ENCODE measurements at regions not wholly inside any gene's neighbourhood (a gene's known extent, or its start where the extent isn't known, plus 50 kb on each side); places are given as distances from the start of the nearest gene placed in this dataset.

- Histone ChIP-seq H3K4me3 (ENCODE audit: low read depth in 1 of 5, low read length in 5 of 5) (no peak overlapping the region), H3K9ac (ENCODE audit: low read length in 5 of 5) (no peak overlapping the region), H3K27ac (ENCODE audit: low read depth, low read length) (no peak overlapping the region), H3K9me3 (ENCODE audit: control insufficient read depth in 5 of 5, low read length in 5 of 5) (peaks cover 0 to 9% (median 0%) of the 10 kb centered on the region in 5 donors), H3K4me1 (ENCODE audit: control insufficient read depth in 5 of 5, insufficient read depth in 5 of 5, low read length in 5 of 5) (no peaks in the 10 kb centered on the region), H3K36me3 (ENCODE audit: control insufficient read depth in 5 of 5, insufficient read depth in 5 of 5, low read length in 5 of 5) (no peaks in the 10 kb centered on the region), H3K27me3 (ENCODE audit: control insufficient read depth in 5 of 5, insufficient read depth in 4 of 5, low read length in 5 of 5) (no peaks in the 10 kb centered on the region)
These were observed 104.0 kb upstream of the KIAA1217 start for GRCh38 chr10:24104895-24105294.

GRCh38 chr10:24113901-24114300, 95.0 kb upstream of the KIAA1217 start:
- H3K27ac ChIP-seq (ENCODE audit: low read depth, low read length) = no peak overlapping the region
- no peaks in the 10 kb centered on the region for H3K9me3 ChIP-seq (ENCODE audit: control insufficient read depth in 5 of 5, low read length in 5 of 5)
- H3K36me3 ChIP-seq (ENCODE audit: control insufficient read depth in 5 of 5, insufficient read depth in 5 of 5, low read length in 5 of 5) = no peaks in the 10 kb centered on the region
- no peaks in the 10 kb centered on the region for H3K27me3 ChIP-seq (ENCODE audit: control insufficient read depth in 5 of 5, insufficient read depth in 4 of 5, low read length in 5 of 5)
- H3K4me1 ChIP-seq (ENCODE audit: control insufficient read depth in 5 of 5, insufficient read depth in 5 of 5, low read length in 5 of 5) = peaks cover 0 to 40% (median 9%) of the 10 kb centered on the region in 5 donors
- no peak overlapping the region for H3K9ac ChIP-seq (ENCODE audit: low read length in 5 of 5)
- H3K4me3 ChIP-seq (ENCODE audit: low read depth in 1 of 5, low read length in 5 of 5) = no peak overlapping the region

- Histone ChIP-seq H3K27me3 (ENCODE audit: control insufficient read depth in 5 of 5, insufficient read depth in 4 of 5, low read length in 5 of 5) (no peaks in the 10 kb centered on the region), H3K4me3 (ENCODE audit: low read depth in 1 of 5, low read length in 5 of 5) (no peak overlapping the region), H3K4me1 (ENCODE audit: control insufficient read depth in 5 of 5, insufficient read depth in 5 of 5, low read length in 5 of 5) (peaks cover 0 to 40% (median 9%) of the 10 kb centered on the region in 5 donors), H3K9ac (ENCODE audit: low read length in 5 of 5) (no peak overlapping the region), H3K9me3 (ENCODE audit: control insufficient read depth in 5 of 5, low read length in 5 of 5) (no peaks in the 10 kb centered on the region), H3K27ac (ENCODE audit: low read depth, low read length) (peak overlapping the region; percentile 28), H3K36me3 (ENCODE audit: control insufficient read depth in 5 of 5, insufficient read depth in 5 of 5, low read length in 5 of 5) (no peaks in the 10 kb centered on the region)
These were observed 94.4 kb upstream of the KIAA1217 start for GRCh38 chr10:24114556-24114955.

- Histone ChIP-seq H3K4me3 (ENCODE audit: low read depth in 1 of 5, low read length in 5 of 5) (peak overlapping the region in 1 of 5 donors; percentile 20), H3K9ac (ENCODE audit: low read length in 5 of 5) (no peak overlapping the region), H3K36me3 (ENCODE audit: control insufficient read depth in 5 of 5, insufficient read depth in 5 of 5, low read length in 5 of 5) (no peaks in the 10 kb centered on the region), H3K9me3 (ENCODE audit: control insufficient read depth in 5 of 5, low read length in 5 of 5) (no peaks in the 10 kb centered on the region), H3K27me3 (ENCODE audit: control insufficient read depth in 5 of 5, insufficient read depth in 4 of 5, low read length in 5 of 5) (no peaks in the 10 kb centered on the region), H3K4me1 (ENCODE audit: control insufficient read depth in 5 of 5, insufficient read depth in 5 of 5, low read length in 5 of 5) (peaks cover 0 to 40% (median 9%) of the 10 kb centered on the region in 5 donors), H3K27ac (ENCODE audit: low read depth, low read length) (peak overlapping the region; percentile 61)
These were observed 93.5 kb upstream of the KIAA1217 start for GRCh38 chr10:24115403-24115802.

GRCh38 chr10:24118246-24118645, 90.7 kb upstream of the KIAA1217 start:
- peak overlapping the region; percentile 21 to 72 (median 41) for H3K4me3 ChIP-seq (ENCODE audit: low read depth in 1 of 5, low read length in 5 of 5)

GRCh38 chr10:24119896-24120295, 89.0 kb upstream of the KIAA1217 start:
- H3K9ac ChIP-seq (ENCODE audit: low read length in 5 of 5) = peak overlapping the region in 1 of 5 donors; percentile 71
- peak overlapping the region in 4 of 5 donors; percentile 41 to 72 (median 57) for H3K4me3 ChIP-seq (ENCODE audit: low read depth in 1 of 5, low read length in 5 of 5)
- H3K9me3 ChIP-seq (ENCODE audit: control insufficient read depth in 5 of 5, low read length in 5 of 5) = no peaks in the 10 kb centered on the region
- no peaks in the 10 kb centered on the region for H3K27me3 ChIP-seq (ENCODE audit: control insufficient read depth in 5 of 5, insufficient read depth in 4 of 5, low read length in 5 of 5)
- no peaks in the 10 kb centered on the region for H3K36me3 ChIP-seq (ENCODE audit: control insufficient read depth in 5 of 5, insufficient read depth in 5 of 5, low read length in 5 of 5)
- H3K27ac ChIP-seq (ENCODE audit: low read depth, low read length) = peak overlapping the region; percentile 69
- H3K4me1 ChIP-seq (ENCODE audit: control insufficient read depth in 5 of 5, insufficient read depth in 5 of 5, low read length in 5 of 5) = peaks cover 0 to 24% (median 10%) of the 10 kb centered on the region in 5 donors

More at GRCh38 chr10:24118246-24118645, 90.7 kb upstream of the KIAA1217 start:
- no peaks in the 10 kb centered on the region for H3K9me3 ChIP-seq (ENCODE audit: control insufficient read depth in 5 of 5, low read length in 5 of 5)
- peak overlapping the region; percentile 69 for H3K27ac ChIP-seq (ENCODE audit: low read depth, low read length)
- no peaks in the 10 kb centered on the region for H3K27me3 ChIP-seq (ENCODE audit: control insufficient read depth in 5 of 5, insufficient read depth in 4 of 5, low read length in 5 of 5)
- H3K9ac ChIP-seq (ENCODE audit: low read length in 5 of 5) = peak overlapping the region in 1 of 5 donors; percentile 71
- no peaks in the 10 kb centered on the region for H3K36me3 ChIP-seq (ENCODE audit: control insufficient read depth in 5 of 5, insufficient read depth in 5 of 5, low read length in 5 of 5)
- H3K4me1 ChIP-seq (ENCODE audit: control insufficient read depth in 5 of 5, insufficient read depth in 5 of 5, low read length in 5 of 5) = peaks cover 0 to 39% (median 9%) of the 10 kb centered on the region in 5 donors

- H3K9ac ChIP-seq (ENCODE audit: low read length in 5 of 5) = peak overlapping the region in 1 of 5 donors; percentile 71
These were observed 88.3 kb upstream of the KIAA1217 start for GRCh38 chr10:24120646-24121045.

GRCh38 chr10:24127516-24127915, 81.4 kb upstream of the KIAA1217 start:
- H3K4me1 ChIP-seq (ENCODE audit: control insufficient read depth in 5 of 5, insufficient read depth in 5 of 5, low read length in 5 of 5) = peaks cover 0 to 33% (median 26%) of the 10 kb centered on the region in 5 donors
- H3K9ac ChIP-seq (ENCODE audit: low read length in 5 of 5) = no peak overlapping the region
- H3K4me3 ChIP-seq (ENCODE audit: low read depth in 1 of 5, low read length in 5 of 5) = no peak overlapping the region
- H3K9me3 ChIP-seq (ENCODE audit: control insufficient read depth in 5 of 5, low read length in 5 of 5) = no peaks in the 10 kb centered on the region
- H3K27ac ChIP-seq (ENCODE audit: low read depth, low read length) = no peak overlapping the region
- no peaks in the 10 kb centered on the region for H3K27me3 ChIP-seq (ENCODE audit: control insufficient read depth in 5 of 5, insufficient read depth in 4 of 5, low read length in 5 of 5)
- no peaks in the 10 kb centered on the region for H3K36me3 ChIP-seq (ENCODE audit: control insufficient read depth in 5 of 5, insufficient read depth in 5 of 5, low read length in 5 of 5)

More at GRCh38 chr10:24120646-24121045, 88.3 kb upstream of the KIAA1217 start:
- H3K36me3 ChIP-seq (ENCODE audit: control insufficient read depth in 5 of 5, insufficient read depth in 5 of 5, low read length in 5 of 5) = no peaks in the 10 kb centered on the region
- H3K4me3 ChIP-seq (ENCODE audit: low read depth in 1 of 5, low read length in 5 of 5) = peak overlapping the region in 3 of 5 donors; percentile 41 to 72 (median 68)
- H3K27ac ChIP-seq (ENCODE audit: low read depth, low read length) = peak overlapping the region; percentile 69
- peaks cover 0 to 17% (median 9%) of the 10 kb centered on the region in 5 donors for H3K4me1 ChIP-seq (ENCODE audit: control insufficient read depth in 5 of 5, insufficient read depth in 5 of 5, low read length in 5 of 5)
- H3K27me3 ChIP-seq (ENCODE audit: control insufficient read depth in 5 of 5, insufficient read depth in 4 of 5, low read length in 5 of 5) = no peaks in the 10 kb centered on the region
- H3K9me3 ChIP-seq (ENCODE audit: control insufficient read depth in 5 of 5, low read length in 5 of 5) = no peaks in the 10 kb centered on the region

GRCh38 chr10:24128066-24128730, 80.7 kb upstream of the KIAA1217 start:
- no peaks in the 10 kb centered on the region for H3K36me3 ChIP-seq (ENCODE audit: control insufficient read depth in 5 of 5, insufficient read depth in 5 of 5, low read length in 5 of 5)
- H3K4me3 ChIP-seq (ENCODE audit: low read depth in 1 of 5, low read length in 5 of 5) = peak overlapping the region in 1 of 5 donors; percentile 29
- no peak overlapping the region for H3K27ac ChIP-seq (ENCODE audit: low read depth, low read length)

GRCh38 chr10:24132741-24133140, 76.2 kb upstream of the KIAA1217 start:
- no peak overlapping the region for H3K27ac ChIP-seq (ENCODE audit: low read depth, low read length)

More at GRCh38 chr10:24128066-24128730, 80.7 kb upstream of the KIAA1217 start:
- H3K9me3 ChIP-seq (ENCODE audit: control insufficient read depth in 5 of 5, low read length in 5 of 5) = no peaks in the 10 kb centered on the region
- H3K4me1 ChIP-seq (ENCODE audit: control insufficient read depth in 5 of 5, insufficient read depth in 5 of 5, low read length in 5 of 5) = peaks cover 0 to 33% (median 26%) of the 10 kb centered on the region in 5 donors
- no peaks in the 10 kb centered on the region for H3K27me3 ChIP-seq (ENCODE audit: control insufficient read depth in 5 of 5, insufficient read depth in 4 of 5, low read length in 5 of 5)
- no peak overlapping the region for H3K9ac ChIP-seq (ENCODE audit: low read length in 5 of 5)

More at GRCh38 chr10:24132741-24133140, 76.2 kb upstream of the KIAA1217 start:
- Histone ChIP-seq H3K36me3 (ENCODE audit: control insufficient read depth in 5 of 5, insufficient read depth in 5 of 5, low read length in 5 of 5) (no peaks in the 10 kb centered on the region), H3K4me3 (ENCODE audit: low read depth in 1 of 5, low read length in 5 of 5) (no peak overlapping the region), H3K4me1 (ENCODE audit: control insufficient read depth in 5 of 5, insufficient read depth in 5 of 5, low read length in 5 of 5) (peaks cover 0 to 14% (median 11%) of the 10 kb centered on the region in 5 donors), H3K27me3 (ENCODE audit: control insufficient read depth in 5 of 5, insufficient read depth in 4 of 5, low read length in 5 of 5) (no peaks in the 10 kb centered on the region), H3K9me3 (ENCODE audit: control insufficient read depth in 5 of 5, low read length in 5 of 5) (no peaks in the 10 kb centered on the region), H3K9ac (ENCODE audit: low read length in 5 of 5) (no peak overlapping the region)

Measured in subcutaneous abdominal adipose tissue (tissue), 5 donors.